ENCODE measurements at regions not wholly inside any gene's neighbourhood (a gene's known extent, or its start where the extent isn't known, plus 50 kb on each side); places are given as distances from the start of the nearest gene placed in this dataset.
"Not testable (repeated sequence)": the region's sequence is repeated elsewhere in the genome, so short reads cannot be mapped to it uniquely, and the experiment has no call there.

GRCh38 chr17:71793518-71793917 is 327.3 kb upstream of the SOX9 start:
- 87% methylated on average over 2 of the region's 2 CpGs for WGBS

DNA sequence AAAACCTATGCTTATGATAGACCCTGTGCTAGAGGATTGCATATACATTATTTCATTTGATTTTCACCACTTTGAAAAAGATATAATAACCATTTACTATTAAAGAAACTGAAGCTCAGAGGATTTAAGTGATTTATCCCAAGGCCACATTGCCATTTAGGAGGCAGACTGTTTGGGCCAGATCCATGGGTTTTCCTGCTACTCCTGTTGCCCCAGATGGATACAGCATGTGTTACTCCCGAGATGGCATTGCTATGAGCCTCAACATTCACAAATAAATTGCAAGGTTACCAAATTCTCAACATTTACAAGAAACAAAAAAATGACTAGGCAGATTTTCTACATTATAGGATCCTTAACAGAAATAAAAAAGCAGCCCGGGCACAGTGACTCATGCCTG is 322.1 kb upstream of the SOX9 start:
- no peaks in the 10 kb centered on the region for H3K36me3 ChIP-seq (ENCODE audit: control insufficient read depth in 2 of 2, insufficient read depth in 2 of 2, low read length in 1 of 2)
- no peaks in the 10 kb centered on the region for H3K4me1 ChIP-seq (ENCODE audit: control insufficient read depth in 2 of 2, insufficient read depth in 2 of 2, low read length in 2 of 2)
- H3K27ac ChIP-seq (ENCODE audit: low read depth in 1 of 2, low read length in 1 of 2) = no peak overlapping the region
- no peaks in the 10 kb centered on the region for H3K9me3 ChIP-seq (ENCODE audit: control insufficient read depth in 2 of 2, insufficient read depth in 1 of 2, low read length in 1 of 2)
- WGBS = 86% methylated on average over 2 of the region's 2 CpGs
- no peaks in the 10 kb centered on the region for H3K27me3 ChIP-seq (ENCODE audit: control insufficient read depth in 2 of 2, insufficient read depth in 1 of 2, low read length in 1 of 2)
- no peak for DNase-seq (ENCODE audit: low read depth in 6 of 9, low spot score in 9 of 9)
- H3K4me3 ChIP-seq (ENCODE audit: low read length in 2 of 2) = no peak overlapping the region

More at GRCh38 chr17:71793518-71793917, 327.3 kb upstream of the SOX9 start:
- H3K27ac ChIP-seq (ENCODE audit: low read depth in 1 of 2, low read length in 1 of 2) = no peak overlapping the region
- H3K4me3 ChIP-seq (ENCODE audit: low read length in 2 of 2) = no peak overlapping the region
- H3K9me3 ChIP-seq (ENCODE audit: control insufficient read depth in 2 of 2, insufficient read depth in 1 of 2, low read length in 1 of 2) = no peaks in the 10 kb centered on the region
- H3K36me3 ChIP-seq (ENCODE audit: control insufficient read depth in 2 of 2, insufficient read depth in 2 of 2, low read length in 1 of 2) = no peaks in the 10 kb centered on the region
- H3K27me3 ChIP-seq (ENCODE audit: control insufficient read depth in 2 of 2, insufficient read depth in 1 of 2, low read length in 1 of 2) = no peaks in the 10 kb centered on the region
- no peaks in the 10 kb centered on the region for H3K4me1 ChIP-seq (ENCODE audit: control insufficient read depth in 2 of 2, insufficient read depth in 2 of 2, low read length in 2 of 2)
- DNase-seq (ENCODE audit: low read depth in 6 of 9, low spot score in 9 of 9) = no peak

GRCh38 chr17:71799657-71800056 is 321.2 kb upstream of the SOX9 start:
- Histone ChIP-seq H3K9me3 (ENCODE audit: control insufficient read depth in 2 of 2, insufficient read depth in 1 of 2, low read length in 1 of 2) (no peaks in the 10 kb centered on the region), H3K27me3 (ENCODE audit: control insufficient read depth in 2 of 2, insufficient read depth in 1 of 2, low read length in 1 of 2) (no peaks in the 10 kb centered on the region), H3K36me3 (ENCODE audit: control insufficient read depth in 2 of 2, insufficient read depth in 2 of 2, low read length in 1 of 2) (no peaks in the 10 kb centered on the region), H3K4me3 (ENCODE audit: low read length in 2 of 2) (no peak overlapping the region), H3K4me1 (ENCODE audit: control insufficient read depth in 2 of 2, insufficient read depth in 2 of 2, low read length in 2 of 2) (no peaks in the 10 kb centered on the region), H3K27ac (ENCODE audit: low read depth in 1 of 2, low read length in 1 of 2) (no peak overlapping the region)
- 91% methylated on average over 3 of the region's 3 CpGs for WGBS
- no peak for DNase-seq (ENCODE audit: low read depth in 6 of 9, low spot score in 9 of 9)

DNA sequence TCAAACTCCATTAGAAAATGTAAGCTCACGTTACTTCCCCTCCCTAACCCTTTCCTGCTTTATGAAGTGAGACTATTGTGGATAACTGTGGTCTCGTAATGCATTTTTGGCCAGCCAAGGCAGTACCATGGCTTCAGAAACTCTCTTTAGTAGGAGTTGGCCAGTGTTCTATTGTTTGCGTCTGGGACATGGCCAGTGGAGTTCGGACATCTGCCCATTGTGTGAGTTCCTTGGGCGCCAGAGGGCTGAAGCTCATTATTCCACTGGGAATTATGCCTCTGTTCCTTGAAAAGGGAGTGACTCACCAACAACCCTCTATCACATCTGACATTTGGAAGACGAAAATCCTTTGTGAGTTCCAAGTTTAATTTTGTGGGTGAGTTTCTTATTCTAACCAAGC is 319.5 kb upstream of the SOX9 start:
- WGBS = 89% methylated on average over 6 of the region's 6 CpGs

DNA sequence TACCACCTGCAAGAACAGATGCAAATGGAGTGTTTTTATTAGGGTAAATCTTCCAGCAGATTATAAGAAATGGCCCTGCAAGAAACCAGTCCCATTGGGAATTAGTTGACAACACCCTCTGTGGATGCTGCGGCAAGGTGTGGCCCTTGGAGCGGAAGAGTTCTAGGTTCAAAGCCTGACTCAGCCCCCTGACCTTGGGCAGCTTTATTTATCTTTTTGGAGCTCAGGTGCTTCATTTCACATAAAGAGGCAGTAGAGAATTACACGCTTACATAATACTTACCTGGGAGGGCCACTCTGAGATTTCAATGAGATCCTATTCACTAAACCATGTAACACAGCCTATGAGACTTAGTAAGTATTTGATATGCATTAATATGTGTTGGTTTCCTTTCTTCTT is 318.2 kb upstream of the SOX9 start:
- Histone ChIP-seq H3K4me1 (ENCODE audit: control insufficient read depth in 2 of 2, insufficient read depth in 2 of 2, low read length in 2 of 2) (no peaks in the 10 kb centered on the region), H3K9me3 (ENCODE audit: control insufficient read depth in 2 of 2, insufficient read depth in 1 of 2, low read length in 1 of 2) (no peaks in the 10 kb centered on the region), H3K27me3 (ENCODE audit: control insufficient read depth in 2 of 2, insufficient read depth in 1 of 2, low read length in 1 of 2) (no peaks in the 10 kb centered on the region), H3K36me3 (ENCODE audit: control insufficient read depth in 2 of 2, insufficient read depth in 2 of 2, low read length in 1 of 2) (no peaks in the 10 kb centered on the region), H3K27ac (ENCODE audit: low read depth in 1 of 2, low read length in 1 of 2) (no peak overlapping the region), H3K4me3 (ENCODE audit: low read length in 2 of 2) (no peak overlapping the region)
- 98% methylated on average over 3 of the region's 3 CpGs for WGBS
- no peak for DNase-seq (ENCODE audit: low read depth in 6 of 9, low spot score in 9 of 9)

More for the DNA sequence above, 319.5 kb upstream of the SOX9 start:
- DNase-seq (ENCODE audit: low read depth in 6 of 9, low spot score in 9 of 9) = no peak
- Histone ChIP-seq H3K36me3 (ENCODE audit: control insufficient read depth in 2 of 2, insufficient read depth in 2 of 2, low read length in 1 of 2) (no peaks in the 10 kb centered on the region), H3K27ac (ENCODE audit: low read depth in 1 of 2, low read length in 1 of 2) (no peak overlapping the region), H3K9me3 (ENCODE audit: control insufficient read depth in 2 of 2, insufficient read depth in 1 of 2, low read length in 1 of 2) (no peaks in the 10 kb centered on the region), H3K4me1 (ENCODE audit: control insufficient read depth in 2 of 2, insufficient read depth in 2 of 2, low read length in 2 of 2) (no peaks in the 10 kb centered on the region), H3K4me3 (ENCODE audit: low read length in 2 of 2) (no peak overlapping the region), H3K27me3 (ENCODE audit: control insufficient read depth in 2 of 2, insufficient read depth in 1 of 2, low read length in 1 of 2) (no peaks in the 10 kb centered on the region)

DNA sequence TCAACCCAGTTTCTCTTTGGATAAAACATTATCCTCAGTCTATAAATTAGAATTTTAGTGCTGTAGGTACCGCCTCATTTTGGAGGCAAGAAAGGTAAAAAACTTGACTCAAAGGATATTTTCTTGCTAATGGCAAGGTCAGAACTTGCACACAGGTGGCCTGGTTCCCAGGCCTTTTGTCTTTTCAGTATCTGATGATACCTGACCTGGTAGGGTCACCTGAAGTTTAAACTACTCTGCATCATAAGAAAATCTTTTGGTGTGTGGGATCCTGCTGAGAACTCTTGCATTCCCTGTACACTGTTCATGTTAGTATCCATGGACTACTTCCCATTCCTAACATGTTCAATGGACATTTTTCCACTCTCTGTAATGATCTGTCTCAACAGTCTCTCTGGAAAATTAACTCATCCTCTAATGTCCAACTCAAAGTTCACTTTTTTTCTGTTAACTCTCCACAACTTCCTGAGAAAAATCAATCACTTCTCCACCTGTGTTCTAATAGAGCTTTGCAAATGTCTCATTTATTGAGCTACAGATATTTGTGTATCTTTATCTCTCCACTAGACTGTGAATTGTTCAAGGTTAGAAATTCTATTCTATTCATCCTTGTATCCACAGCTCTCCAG is 317.1 kb upstream of the SOX9 start:
- 98% methylated on average over 1 of the region's 1 CpG for WGBS
- no peaks in the 10 kb centered on the region for H3K4me1 ChIP-seq (ENCODE audit: control insufficient read depth in 2 of 2, insufficient read depth in 2 of 2, low read length in 2 of 2)
- H3K9me3 ChIP-seq (ENCODE audit: control insufficient read depth in 2 of 2, insufficient read depth in 1 of 2, low read length in 1 of 2) = peaks cover 0 to 4% of the 10 kb centered on the region in 2 donors
- no peak overlapping the region for H3K27ac ChIP-seq (ENCODE audit: low read depth in 1 of 2, low read length in 1 of 2)
- H3K4me3 ChIP-seq (ENCODE audit: low read length in 2 of 2) = no peak overlapping the region
- no peak for DNase-seq (ENCODE audit: low read depth in 6 of 9, low spot score in 9 of 9)
- H3K36me3 ChIP-seq (ENCODE audit: control insufficient read depth in 2 of 2, insufficient read depth in 2 of 2, low read length in 1 of 2) = no peaks in the 10 kb centered on the region
- H3K27me3 ChIP-seq (ENCODE audit: control insufficient read depth in 2 of 2, insufficient read depth in 1 of 2, low read length in 1 of 2) = no peaks in the 10 kb centered on the region

DNA sequence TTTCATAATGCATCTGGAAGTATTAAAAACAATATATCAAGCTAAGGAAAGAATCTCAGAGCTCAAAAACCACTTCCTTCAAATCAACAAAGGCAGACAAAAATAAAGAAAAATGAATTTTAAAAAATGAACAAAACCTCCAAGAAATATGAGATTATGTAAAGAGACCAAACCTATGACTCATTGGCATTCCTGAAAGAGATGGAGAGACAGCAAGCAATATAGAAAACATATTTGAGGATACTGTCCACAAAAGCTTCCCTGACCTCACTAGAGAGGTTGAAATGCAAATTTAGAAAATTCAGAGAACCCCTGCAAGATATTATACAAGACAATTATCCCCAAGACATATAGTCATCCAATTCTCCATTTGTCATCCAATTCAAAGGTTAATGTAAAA is 311.3 kb upstream of the SOX9 start:
- no peak for DNase-seq (ENCODE audit: low read depth in 6 of 9, low spot score in 9 of 9)
- Histone ChIP-seq H3K27me3 (ENCODE audit: control insufficient read depth in 2 of 2, insufficient read depth in 1 of 2, low read length in 1 of 2) (no peaks in the 10 kb centered on the region), H3K4me3 (ENCODE audit: low read length in 2 of 2) (no peak overlapping the region)

GRCh38 chr17:71813861-71814260 is 307.0 kb upstream of the SOX9 start:
- not testable (repeated sequence) for H3K36me3 ChIP-seq (ENCODE audit: control insufficient read depth in 2 of 2, insufficient read depth in 2 of 2, low read length in 1 of 2); DNase-seq (ENCODE audit: low read depth in 6 of 9, low spot score in 9 of 9); H3K27ac ChIP-seq (ENCODE audit: low read depth in 1 of 2, low read length in 1 of 2)

More for the DNA sequence above, 311.3 kb upstream of the SOX9 start:
- Histone ChIP-seq H3K27ac (ENCODE audit: low read depth in 1 of 2, low read length in 1 of 2) (no peak overlapping the region), H3K9me3 (ENCODE audit: control insufficient read depth in 2 of 2, insufficient read depth in 1 of 2, low read length in 1 of 2) (peaks cover 0 to 4% of the 10 kb centered on the region in 2 donors), H3K36me3 (ENCODE audit: control insufficient read depth in 2 of 2, insufficient read depth in 2 of 2, low read length in 1 of 2) (no peaks in the 10 kb centered on the region), H3K4me1 (ENCODE audit: control insufficient read depth in 2 of 2, insufficient read depth in 2 of 2, low read length in 2 of 2) (no peaks in the 10 kb centered on the region)

DNA sequence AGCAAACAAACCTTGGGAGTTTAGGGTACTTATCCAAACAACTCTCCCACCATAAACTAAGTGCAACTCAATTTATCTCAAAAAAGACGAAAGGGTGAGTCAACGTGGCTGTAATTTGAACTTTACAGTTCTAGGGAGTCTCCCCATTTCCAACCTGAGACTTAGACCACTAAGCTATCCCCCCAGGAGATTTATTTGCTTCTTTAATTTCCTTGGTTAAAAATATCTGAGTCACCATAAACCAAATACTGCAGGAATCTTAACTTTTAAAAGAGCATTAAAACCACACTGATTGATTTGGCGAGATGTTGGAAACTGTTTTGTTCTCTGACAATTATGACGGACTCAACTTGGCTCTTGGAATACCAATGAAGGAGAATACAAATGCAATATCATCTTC is 299.3 kb upstream of the SOX9 start:
- Histone ChIP-seq H3K9me3 (ENCODE audit: control insufficient read depth in 2 of 2, insufficient read depth in 1 of 2, low read length in 1 of 2) (no peaks in the 10 kb centered on the region), H3K27me3 (ENCODE audit: control insufficient read depth in 2 of 2, insufficient read depth in 1 of 2, low read length in 1 of 2) (no peaks in the 10 kb centered on the region), H3K4me1 (ENCODE audit: control insufficient read depth in 2 of 2, insufficient read depth in 2 of 2, low read length in 2 of 2) (no peaks in the 10 kb centered on the region), H3K36me3 (ENCODE audit: control insufficient read depth in 2 of 2, insufficient read depth in 2 of 2, low read length in 1 of 2) (no peaks in the 10 kb centered on the region), H3K4me3 (ENCODE audit: low read length in 2 of 2) (no peak overlapping the region), H3K27ac (ENCODE audit: low read depth in 1 of 2, low read length in 1 of 2) (no peak overlapping the region)
- 83% methylated on average over 4 of the region's 4 CpGs for WGBS
- no peak for DNase-seq (ENCODE audit: low read depth in 6 of 9, low spot score in 9 of 9)

More at GRCh38 chr17:71813861-71814260, 307.0 kb upstream of the SOX9 start:
- H3K4me3 ChIP-seq (ENCODE audit: low read length in 2 of 2); H3K27me3 ChIP-seq (ENCODE audit: control insufficient read depth in 2 of 2, insufficient read depth in 1 of 2, low read length in 1 of 2); H3K4me1 ChIP-seq (ENCODE audit: control insufficient read depth in 2 of 2, insufficient read depth in 2 of 2, low read length in 2 of 2); H3K9me3 ChIP-seq (ENCODE audit: control insufficient read depth in 2 of 2, insufficient read depth in 1 of 2, low read length in 1 of 2): not testable (repeated sequence)

GRCh38 chr17:71824671-71825070 is 296.1 kb upstream of the SOX9 start:
- Histone ChIP-seq H3K36me3 (ENCODE audit: control insufficient read depth in 2 of 2, insufficient read depth in 2 of 2, low read length in 1 of 2) (no peaks in the 10 kb centered on the region), H3K9me3 (ENCODE audit: control insufficient read depth in 2 of 2, insufficient read depth in 1 of 2, low read length in 1 of 2) (no peaks in the 10 kb centered on the region), H3K4me1 (ENCODE audit: control insufficient read depth in 2 of 2, insufficient read depth in 2 of 2, low read length in 2 of 2) (no peaks in the 10 kb centered on the region), H3K4me3 (ENCODE audit: low read length in 2 of 2) (no peak overlapping the region), H3K27ac (ENCODE audit: low read depth in 1 of 2, low read length in 1 of 2) (no peak overlapping the region), H3K27me3 (ENCODE audit: control insufficient read depth in 2 of 2, insufficient read depth in 1 of 2, low read length in 1 of 2) (no peaks in the 10 kb centered on the region)
- no peak for DNase-seq (ENCODE audit: low read depth in 6 of 9, low spot score in 9 of 9)
- WGBS = 70% methylated on average over 4 of the region's 4 CpGs
